IMR-90 (cell line): ENCODE measurements at regions not wholly inside any gene's neighbourhood (a gene's known extent, or its start where the extent isn't known, plus 50 kb on each side); places are given as distances from the start of the nearest gene placed in this dataset.

ENCODE experiments used
- ATAC-seq: fragments of 200-7000 bp; cut with Tn5 transposase; 2 replicates; pipeline ENCODE4 v1.9.1; 2020; ENCODE audit warnings: low read depth, mild to moderate bottlenecking, moderate library complexity
- BruUV-seq: library from RNA; stranded (reverse); fragments of 400-500 nt; replicated peaks from 2 replicates; lab custom pipeline; 2021; lab: Mats Ljungman, UMichigan
- CTCF ChIA-PET: fragments of 300-600 bp; formaldehyde crosslinking; extraction: SDS; loops from one replicate; lab custom pipeline; 2021; ENCODE audit warnings: antibody characterized with exemption; lab: Yijun Ruan, JAX
- POLR2A ChIA-PET: fragments of 300-600 bp; sonication (Branson Sonifier 250); formaldehyde crosslinking; loops from one replicate; lab custom pipeline; 2022; ENCODE audit warnings: antibody characterized with exemption; ENCODE audit not compliant: unreplicated experiment; lab: Charles Lee
- DNase-seq: peaks from one replicate; pipeline ENCODE4 v3.0.0; 2013
- H2AFZ ChIP-seq: replicated peaks from 2 replicates; pipeline ENCODE3; 2013; ENCODE audit warnings: low read length, mild to moderate bottlenecking; ENCODE audit not compliant: poor library complexity
- H2AK5ac ChIP-seq: 2 replicates; pipeline ENCODE4 v1.6.1; 2013; ENCODE audit warnings: low read depth, low read length, inconsistent platforms
- H2AK9ac ChIP-seq: replicated peaks from 2 replicates; pipeline ENCODE3; 2013; ENCODE audit warnings: mild to moderate bottlenecking, low read depth, low read length, moderate library complexity; ENCODE audit not compliant: poor library complexity
- H2BK120ac ChIP-seq: 2 replicates; pipeline ENCODE4 v1.6.1; 2013; ENCODE audit warnings: low read depth, low read length, inconsistent platforms
- H2BK15ac ChIP-seq: 3 replicates; pipeline ENCODE4 v1.6.1; 2013; ENCODE audit warnings: low read depth, low read length, inconsistent platforms
- H2BK20ac ChIP-seq: 2 replicates; pipeline ENCODE4 v1.6.1; 2013; ENCODE audit warnings: low read depth, mild to moderate bottlenecking, inconsistent platforms, low read length, moderate library complexity
- H2BK5ac ChIP-seq: 2 replicates; pipeline ENCODE4 v1.6.1; 2013; ENCODE audit warnings: mild to moderate bottlenecking, low read depth, low read length, inconsistent platforms; ENCODE audit not compliant: poor library complexity, severe bottlenecking
- H3K14ac ChIP-seq: replicated peaks from 2 replicates; pipeline ENCODE4 v1.6.1; 2013; ENCODE audit warnings: low read depth, low read length, inconsistent platforms
- H3K18ac ChIP-seq: 2 replicates; pipeline ENCODE4 v1.6.1; 2013; ENCODE audit warnings: low read depth, low read length, control low read depth
- H3K23ac ChIP-seq: 2 replicates; pipeline ENCODE4 v1.6.1; 2013; ENCODE audit warnings: low read depth, low read length, inconsistent platforms
- H3K27ac ChIP-seq: 2 replicates; pipeline ENCODE4 v1.5.1; 2013; ENCODE audit warnings: mild to moderate bottlenecking, control low read depth, low read length; ENCODE audit not compliant: insufficient read depth
- H3K27me3 ChIP-seq: 2 replicates; pipeline ENCODE4 v1.6.1; 2013; ENCODE audit warnings: low read length; ENCODE audit not compliant: control insufficient read depth, insufficient read depth
- H3K36me3 ChIP-seq: 2 replicates; pipeline ENCODE4 v1.6.1; 2013; ENCODE audit warnings: low read length, mixed read lengths; ENCODE audit not compliant: control insufficient read depth, insufficient read depth
- H3K4ac ChIP-seq: 2 replicates; pipeline ENCODE4 v1.6.1; 2013; ENCODE audit warnings: low read depth, low read length, inconsistent platforms
- H3K4me1 ChIP-seq: 2 replicates; pipeline ENCODE4 v1.6.1; 2013; ENCODE audit warnings: low read length, mixed read lengths; ENCODE audit not compliant: control insufficient read depth, insufficient read depth
- H3K4me2 ChIP-seq: 2 replicates; pipeline ENCODE4 v1.6.1; 2013; ENCODE audit warnings: low read depth, mild to moderate bottlenecking, control low read depth, low read length, moderate library complexity
- H3K4me3 ChIP-seq: 2 replicates; pipeline ENCODE4 v1.5.1; 2013; ENCODE audit warnings: low read depth, mild to moderate bottlenecking, control low read depth, low read length, moderate library complexity; ENCODE audit not compliant: insufficient read depth
- H3K56ac ChIP-seq: 2 replicates; pipeline ENCODE4 v1.6.1; 2013; ENCODE audit warnings: low read length, inconsistent platforms; ENCODE audit not compliant: insufficient read depth; ENCODE audit errors: extremely low read depth
- H3K79me1 ChIP-seq, 2 experiments: 2 replicates each; pipeline ENCODE4 v1.6.1; 2013; ENCODE audit warnings: low read length in 2 of 2, inconsistent platforms in 1 of 2, low read depth in 1 of 2
- H3K9ac ChIP-seq: 2 replicates; pipeline ENCODE4 v1.6.1; 2013; ENCODE audit warnings: low read depth, low read length, control low read depth
- H3K9me1 ChIP-seq: 2 replicates; pipeline ENCODE4 v1.6.1; 2013; ENCODE audit warnings: low read length, inconsistent platforms; ENCODE audit not compliant: insufficient read depth
- H3K9me3 ChIP-seq: 2 replicates; pipeline ENCODE4 v1.6.1; 2013; ENCODE audit warnings: low read length; ENCODE audit not compliant: control insufficient read depth, insufficient read depth
- H4K20me1 ChIP-seq: 2 replicates; pipeline ENCODE4 v1.6.1; 2013; ENCODE audit warnings: low read length, inconsistent platforms; ENCODE audit not compliant: insufficient read depth
- H4K5ac ChIP-seq: 2 replicates; pipeline ENCODE4 v1.6.1; 2013; ENCODE audit warnings: mild to moderate bottlenecking, low read depth, low read length, control low read depth
- H4K8ac ChIP-seq, 2 experiments: 2 replicates each; pipeline ENCODE4 v1.6.1; 2013; ENCODE audit warnings: low read depth in 2 of 2, low read length in 2 of 2, control low read depth in 1 of 2, inconsistent platforms in 1 of 2
- H4K91ac ChIP-seq: 2 replicates; pipeline ENCODE4 v1.6.1; 2013; ENCODE audit warnings: low read depth, low read length, inconsistent platforms; ENCODE audit not compliant: insufficient read depth
- BHLHE40 ChIP-seq: fragments of 150-350 bp; IDR thresholded peaks from 2 replicates; pipeline ENCODE4 v1.6.1; 2016; ENCODE audit warnings: mild to moderate bottlenecking, low read depth, low read length
- CHD1 ChIP-seq: IDR thresholded peaks from 2 replicates; pipeline ENCODE4 v1.6.1; 2012; ENCODE audit warnings: low read depth, low read length, improper control_type of control experiment
- MAFK ChIP-seq: IDR thresholded peaks from 2 replicates; pipeline ENCODE4 v1.6.1; 2012; ENCODE audit warnings: low read depth, low read length, improper control_type of control experiment
- MAZ ChIP-seq: IDR thresholded peaks from 2 replicates; pipeline ENCODE4 v1.6.1; 2012; ENCODE audit warnings: low read depth, mild to moderate bottlenecking, low read length, improper control_type of control experiment, moderate library complexity, borderline replicate concordance
- MXI1 ChIP-seq: IDR thresholded peaks from 2 replicates; pipeline ENCODE4 v1.6.1; 2012; ENCODE audit warnings: low read depth, mild to moderate bottlenecking, low read length, moderate library complexity, borderline replicate concordance
- NFE2L2 ChIP-seq: fragments of 150-350 bp; IDR thresholded peaks from 2 replicates; pipeline ENCODE4 v1.6.1; 2016; ENCODE audit warnings: low read depth, mild to moderate bottlenecking, low read length
- POLR2A ChIP-seq: IDR thresholded peaks from 2 replicates; pipeline ENCODE4 v1.6.1; 2012; ENCODE audit warnings: mild to moderate bottlenecking, low read depth, low read length
- RCOR1 ChIP-seq: IDR thresholded peaks from 2 replicates; pipeline ENCODE4 v1.6.1; 2012; ENCODE audit warnings: mild to moderate bottlenecking, low read length, improper control_type of control experiment; ENCODE audit not compliant: insufficient replicate concordance
- RFX5 ChIP-seq: IDR thresholded peaks from 2 replicates; pipeline ENCODE4 v1.8.0; 2012; ENCODE audit warnings: low read depth, mild to moderate bottlenecking, low read length, moderate library complexity
- SMC3 ChIP-seq: fragments of 150-350 bp; IDR thresholded peaks from 2 replicates; pipeline ENCODE4 v1.6.1; 2016; ENCODE audit warnings: low read depth, mild to moderate bottlenecking, antibody characterized with exemption, low read length, moderate library complexity
- WGBS, 2 experiments: methylation state at CpG; one replicate each; pipeline versions ENCODE4 v1.1.5 to v1.1.7; 2013; ENCODE audit warnings: missing lambda C conversion rate in 2 of 2; ENCODE audit not compliant: insufficient read length in 1 of 2; ENCODE audit errors: extremely low coverage in 2 of 2; 5-methylcytosine and 5-hydroxymethylcytosine counted together
- dilution Hi-C: fragments of 300-500 bp; cut with HindIII; formaldehyde crosslinking; loops from one replicate; pipeline ENCODE4 v1.14.3; 2018; ENCODE audit warnings: low sequenced_read_pairs; ENCODE audit not compliant: unreplicated experiment
- in situ Hi-C: fragments of 300-500 bp; cut with MboI; formaldehyde crosslinking; loops from 3 replicates; pipeline ENCODE4 v1.14.3; 2019; ENCODE audit warnings: low sequenced_read_pairs, inconsistent platforms, mixed read lengths
- intact Hi-C: fragments of 100-400 bp; cut with micrococcal nuclease; formaldehyde crosslinking; loops from 2 replicates; pipeline ENCODE4 v1.10.0; 2022
- TF ChIP-seq, protein P1 (sequence below): fragments of 150-350 bp; IDR thresholded peaks from 2 replicates; pipeline ENCODE4 v1.6.1; 2017; ENCODE audit warnings: mild to moderate bottlenecking, antibody characterized with exemption, low read length, low read depth
- TF ChIP-seq, protein P2 (sequence below): fragments of 150-350 bp; IDR thresholded peaks from 2 replicates; pipeline ENCODE4 v1.6.1; 2016; ENCODE audit warnings: low read depth, mild to moderate bottlenecking, low read length, moderate library complexity, borderline replicate concordance

DNA sequence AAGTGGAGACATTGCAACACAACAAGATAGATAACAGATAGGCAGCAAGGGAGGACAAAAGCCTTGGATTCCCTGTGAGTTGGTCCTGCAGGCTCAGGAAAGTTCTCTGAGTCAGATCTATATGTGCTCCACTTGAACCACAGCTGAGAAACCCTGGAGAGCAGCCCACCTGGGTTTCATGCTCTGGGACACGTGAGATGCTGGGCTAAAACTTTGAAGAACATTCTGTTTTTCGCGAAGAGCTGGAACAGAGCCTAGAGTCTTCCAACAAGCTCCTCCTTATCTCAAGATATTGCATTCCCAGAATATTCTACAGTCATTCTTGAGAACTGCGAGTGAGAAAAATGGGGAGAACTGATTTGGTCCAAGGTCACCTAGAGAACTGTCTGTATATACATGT lies 583.0 kb upstream of the ROBO1 start:
- Histone ChIP-seq H4K20me1 (no peaks in the 10 kb centered on the region), H3K36me3 (no peaks in the 10 kb centered on the region), H3K14ac (no peak overlapping the region), H3K9me3 (no peaks in the 10 kb centered on the region; the same call in 1 of the 2 replicates), H2BK15ac (no peak overlapping the region), H3K9ac (no peak overlapping the region), H3K27me3 (no peaks in the 10 kb centered on the region), H3K4me1 (no peaks in the 10 kb centered on the region), H2AK5ac (no peak overlapping the region), H3K9me1 (no peaks in the 10 kb centered on the region), H3K4me3 (no peak overlapping the region), H3K27ac (no peak overlapping the region), H2BK20ac (no peak overlapping the region), H4K91ac (no peak overlapping the region), H2BK5ac (no peak overlapping the region), H3K4ac (no peak overlapping the region), H3K79me1 (no peaks in the 10 kb centered on the region), H3K56ac (no peak overlapping the region), H2AK9ac (no peak overlapping the region), H2AFZ (no peak overlapping the region), H4K5ac (no peak overlapping the region), H3K4me2 (no peak overlapping the region), H3K23ac (no peak overlapping the region), H2BK120ac (no peak overlapping the region), H4K8ac (no peak overlapping the region), H3K18ac (no peak overlapping the region)
- intact Hi-C loops (no loop called here), in situ Hi-C loops (no loop called here), dilution Hi-C loops (no loop called here)
- POLR2A ChIA-PET: no interaction called here
- DNase-seq (no peak), ATAC-seq (no peak)
- CTCF ChIA-PET: no interaction called here
- no CpG with 5 or more reads among the region's 4 CpGs for WGBS, 2 experiments
- no peak for TF ChIP-seq RCOR1
- TF ChIP-seq, protein P1, sequence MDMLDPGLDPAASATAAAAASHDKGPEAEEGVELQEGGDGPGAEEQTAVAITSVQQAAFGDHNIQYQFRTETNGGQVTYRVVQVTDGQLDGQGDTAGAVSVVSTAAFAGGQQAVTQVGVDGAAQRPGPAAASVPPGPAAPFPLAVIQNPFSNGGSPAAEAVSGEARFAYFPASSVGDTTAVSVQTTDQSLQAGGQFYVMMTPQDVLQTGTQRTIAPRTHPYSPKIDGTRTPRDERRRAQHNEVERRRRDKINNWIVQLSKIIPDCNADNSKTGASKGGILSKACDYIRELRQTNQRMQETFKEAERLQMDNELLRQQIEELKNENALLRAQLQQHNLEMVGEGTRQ: no peak
- TF ChIP-seq RFX5: no peak
- no peak for TF ChIP-seq BHLHE40
- TF ChIP-seq MXI1: no peak
- TF ChIP-seq CHD1: no peak
- TF ChIP-seq MAFK: no peak
- no peak for TF ChIP-seq POLR2A
- no peak for TF ChIP-seq SMC3
- TF ChIP-seq NFE2L2: no peak
- TF ChIP-seq, protein P2, sequence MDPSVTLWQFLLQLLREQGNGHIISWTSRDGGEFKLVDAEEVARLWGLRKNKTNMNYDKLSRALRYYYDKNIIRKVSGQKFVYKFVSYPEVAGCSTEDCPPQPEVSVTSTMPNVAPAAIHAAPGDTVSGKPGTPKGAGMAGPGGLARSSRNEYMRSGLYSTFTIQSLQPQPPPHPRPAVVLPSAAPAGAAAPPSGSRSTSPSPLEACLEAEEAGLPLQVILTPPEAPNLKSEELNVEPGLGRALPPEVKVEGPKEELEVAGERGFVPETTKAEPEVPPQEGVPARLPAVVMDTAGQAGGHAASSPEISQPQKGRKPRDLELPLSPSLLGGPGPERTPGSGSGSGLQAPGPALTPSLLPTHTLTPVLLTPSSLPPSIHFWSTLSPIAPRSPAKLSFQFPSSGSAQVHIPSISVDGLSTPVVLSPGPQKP: no peak
- TF ChIP-seq MAZ: no peak
- BruUV-seq: no TSS peak
